Bronchial epithelial cell (primary cell): ENCODE measurements at regions not wholly inside any gene's neighbourhood (a gene's known extent, or its start where the extent isn't known, plus 50 kb on each side); places are given as distances from the start of the nearest gene placed in this dataset.
A peak's percentile ranks its signal among the peaks of the same experiment; 100 is the strongest.

Experiments used
- DNase-seq: peaks from one replicate; pipeline ENCODE4 v3.0.0-alpha.2; 2010; ENCODE audit warnings: low read depth
- FAIRE-seq: peaks from 2 replicates; lab custom pipeline; 2011; peaks lifted over from hg19 to GRCh38; lab: Jason Lieb, UNC
- H3K27me3 ChIP-seq: 2 replicates; pipeline ENCODE4 v1.5.1; 2011; ENCODE audit warnings: low read length; ENCODE audit not compliant: control insufficient read depth, insufficient read depth
- H3K36me3 ChIP-seq: 2 replicates; pipeline ENCODE4 v1.5.1; 2011; ENCODE audit warnings: low read length; ENCODE audit not compliant: control insufficient read depth, insufficient read depth
- H3K4me3 ChIP-seq: 2 replicates; pipeline ENCODE4 v1.5.1; 2011; ENCODE audit warnings: mild to moderate bottlenecking, low read depth, low read length, control low read depth
- TF ChIP-seq, protein P1 (sequence below): IDR thresholded peaks from 2 replicates; pipeline ENCODE4 v1.5.1; 2011; ENCODE audit warnings: mild to moderate bottlenecking, moderate library complexity, low read length, control low read depth, inconsistent platforms; ENCODE audit not compliant: insufficient read depth, severe bottlenecking

DNA sequence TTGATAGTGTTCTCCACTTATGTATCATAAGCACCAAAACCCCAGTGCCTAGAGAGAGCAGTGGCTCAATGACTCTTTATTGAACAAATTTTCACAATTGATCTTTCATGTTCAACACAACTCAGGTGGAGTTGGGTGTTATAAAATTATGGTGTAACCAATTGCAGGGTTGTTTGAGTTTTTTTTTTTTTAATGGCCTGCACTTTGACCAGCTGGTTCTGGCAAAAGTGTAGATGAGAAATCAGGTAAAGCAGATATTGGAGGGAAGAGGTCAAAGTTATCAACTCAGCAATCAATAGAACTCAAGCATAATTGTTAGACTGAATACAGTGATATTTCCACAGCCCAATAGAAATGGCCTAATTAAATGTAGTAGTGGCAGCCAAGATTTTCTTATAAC lies 1386.3 kb downstream of the SUCLG1 start:
- no peak for FAIRE-seq
- DNase-seq: no peak
- Histone ChIP-seq H3K27me3 (no peaks in the 10 kb centered on the region), H3K4me3 (no peak overlapping the region), H3K36me3 (no peaks in the 10 kb centered on the region)
- TF ChIP-seq, protein P1, sequence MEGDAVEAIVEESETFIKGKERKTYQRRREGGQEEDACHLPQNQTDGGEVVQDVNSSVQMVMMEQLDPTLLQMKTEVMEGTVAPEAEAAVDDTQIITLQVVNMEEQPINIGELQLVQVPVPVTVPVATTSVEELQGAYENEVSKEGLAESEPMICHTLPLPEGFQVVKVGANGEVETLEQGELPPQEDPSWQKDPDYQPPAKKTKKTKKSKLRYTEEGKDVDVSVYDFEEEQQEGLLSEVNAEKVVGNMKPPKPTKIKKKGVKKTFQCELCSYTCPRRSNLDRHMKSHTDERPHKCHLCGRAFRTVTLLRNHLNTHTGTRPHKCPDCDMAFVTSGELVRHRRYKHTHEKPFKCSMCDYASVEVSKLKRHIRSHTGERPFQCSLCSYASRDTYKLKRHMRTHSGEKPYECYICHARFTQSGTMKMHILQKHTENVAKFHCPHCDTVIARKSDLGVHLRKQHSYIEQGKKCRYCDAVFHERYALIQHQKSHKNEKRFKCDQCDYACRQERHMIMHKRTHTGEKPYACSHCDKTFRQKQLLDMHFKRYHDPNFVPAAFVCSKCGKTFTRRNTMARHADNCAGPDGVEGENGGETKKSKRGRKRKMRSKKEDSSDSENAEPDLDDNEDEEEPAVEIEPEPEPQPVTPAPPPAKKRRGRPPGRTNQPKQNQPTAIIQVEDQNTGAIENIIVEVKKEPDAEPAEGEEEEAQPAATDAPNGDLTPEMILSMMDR: no peak

DNA sequence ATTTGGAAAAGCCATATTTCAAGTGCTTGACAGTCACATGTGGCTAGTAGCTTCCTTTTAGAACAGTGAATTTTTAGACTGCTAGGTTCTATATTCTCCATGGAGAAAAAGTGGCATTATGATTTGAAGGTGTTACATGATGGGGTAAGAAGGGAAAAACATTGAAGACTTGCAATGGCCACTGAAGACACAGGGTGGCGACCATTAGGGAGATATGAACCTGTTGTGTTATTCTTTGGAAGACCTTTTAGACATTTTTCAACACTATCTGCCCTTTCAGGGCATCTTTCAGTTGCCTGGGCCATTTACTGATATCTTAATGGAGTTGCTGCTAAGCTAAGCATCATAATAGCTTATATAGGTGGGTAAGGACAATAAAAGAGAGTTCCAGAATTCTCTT lies 1387.2 kb downstream of the SUCLG1 start:
- Histone ChIP-seq H3K27me3 (no peaks in the 10 kb centered on the region), H3K4me3 (no peak overlapping the region), H3K36me3 (no peaks in the 10 kb centered on the region)
- DNase-seq (no peak), FAIRE-seq (no peak)
- TF ChIP-seq, protein P1: no peak

DNA sequence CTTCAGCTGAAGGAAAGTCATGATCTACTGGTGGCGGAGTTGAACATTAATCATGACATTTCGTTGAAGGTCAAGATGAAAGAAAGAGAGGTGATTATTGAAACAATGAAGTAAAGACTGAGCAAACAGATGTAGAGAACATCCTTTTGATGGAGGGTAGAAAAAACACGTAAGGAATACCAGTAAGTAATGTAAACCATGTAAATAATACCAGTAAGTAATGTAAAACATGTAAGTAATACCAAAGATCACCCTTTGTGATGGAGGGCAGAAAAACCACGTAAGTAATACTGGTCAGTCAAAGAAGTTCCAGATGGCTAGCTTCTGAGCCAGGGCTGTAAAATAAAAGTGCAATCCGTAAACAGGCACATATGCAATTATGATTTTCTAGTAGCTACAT lies 1387.7 kb downstream of the SUCLG1 start:
- Histone ChIP-seq H3K36me3 (no peaks in the 10 kb centered on the region), H3K27me3 (no peaks in the 10 kb centered on the region), H3K4me3 (no peak overlapping the region)
- no peak for FAIRE-seq
- TF ChIP-seq, protein P1: no peak
- no peak for DNase-seq

DNA sequence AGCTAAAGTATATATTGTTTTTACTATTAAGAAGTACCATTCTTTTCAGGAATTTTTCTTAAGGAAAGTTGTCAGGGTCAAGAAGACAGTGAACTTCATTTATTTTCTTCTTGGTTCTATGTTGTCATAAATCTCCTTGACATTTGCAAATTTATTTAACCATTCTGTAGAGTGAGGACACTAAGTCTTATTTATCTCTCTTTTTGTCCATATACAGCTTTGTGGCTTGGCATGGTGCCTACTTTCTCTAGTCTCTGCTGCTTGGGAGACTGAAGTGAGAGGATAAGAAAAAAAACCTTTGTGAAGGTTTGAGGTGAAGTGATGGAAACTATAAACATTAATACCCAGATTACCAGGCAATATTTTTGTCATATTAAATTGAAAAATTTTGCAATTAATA lies 1389.4 kb downstream of the SUCLG1 start:
- TF ChIP-seq, protein P1: no peak
- no peak overlapping the region for H3K4me3 ChIP-seq
- peak; percentile 12 for DNase-seq
- H3K36me3 ChIP-seq: no peaks in the 10 kb centered on the region
- no peak for FAIRE-seq
- H3K27me3 ChIP-seq: no peaks in the 10 kb centered on the region

DNA sequence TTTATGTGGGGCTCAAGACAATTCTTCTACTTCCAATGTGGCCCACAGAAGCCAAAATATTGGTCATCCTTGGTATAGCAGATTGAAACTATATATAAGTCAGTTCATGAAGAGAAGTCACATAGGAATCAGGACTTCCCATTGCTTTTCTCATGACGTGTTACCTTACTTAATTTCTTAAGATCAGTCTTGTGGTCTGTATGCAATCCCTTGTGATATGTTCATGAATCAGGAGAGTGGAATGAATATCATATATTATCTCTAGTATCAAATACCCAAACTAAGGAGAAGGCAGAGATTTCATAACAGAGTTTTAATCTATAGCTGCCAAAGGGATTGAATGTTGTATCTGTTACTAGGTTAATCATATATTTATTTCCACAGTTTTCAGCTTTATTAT lies 1390.4 kb downstream of the SUCLG1 start:
- DNase-seq: peak; percentile 53

DNA sequence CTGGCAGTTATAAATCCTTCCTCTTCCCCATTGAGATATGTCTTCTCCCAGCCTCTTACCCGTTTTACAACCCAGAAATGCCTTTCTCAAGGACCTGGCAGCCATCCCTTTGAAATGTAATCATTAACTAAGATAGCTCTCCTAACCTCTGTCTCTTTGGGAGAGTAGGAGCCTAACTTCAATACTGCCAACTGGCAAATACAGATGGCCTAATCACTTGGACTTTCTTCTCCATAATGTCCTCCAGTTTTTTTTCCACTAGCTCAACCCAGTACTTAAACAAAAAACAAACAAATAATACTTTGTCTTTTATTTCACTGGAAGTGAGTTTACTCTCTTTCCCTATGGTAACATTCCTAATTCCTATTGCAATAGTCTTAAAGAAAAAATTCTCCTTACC lies 1391.1 kb downstream of the SUCLG1 start:
- no peaks in the 10 kb centered on the region for H3K27me3 ChIP-seq
- TF ChIP-seq, protein P1: no peak
- no peak overlapping the region for H3K4me3 ChIP-seq
- no peak for FAIRE-seq
- no peaks in the 10 kb centered on the region for H3K36me3 ChIP-seq
- DNase-seq: no peak

More for the DNA sequence above, 1390.4 kb downstream of the SUCLG1 start:
- Histone ChIP-seq H3K27me3 (no peaks in the 10 kb centered on the region), H3K36me3 (no peaks in the 10 kb centered on the region), H3K4me3 (no peak overlapping the region)
- TF ChIP-seq, protein P1: no peak
- no peak for FAIRE-seq
